Breast epithelium (tissue), 4 donors: ENCODE measurements at regions not wholly inside any gene's neighbourhood (a gene's known extent, or its start where the extent isn't known, plus 50 kb on each side); places are given as distances from the start of the nearest gene placed in this dataset.

Experiments
- DNase-seq, 2 donors: peaks; one replicate each; pipeline ENCODE4 v3.0.0-alpha.2; 2019; ENCODE audit warnings: low spot score in 2 of 2
- H3K27ac ChIP-seq, 2 donors: fragments of 200-600 bp; sonication (generic) in 1 of 2; one replicate each; pipeline ENCODE4 v1.5.1; 2016 to 2019; ENCODE audit warnings: mild to moderate bottlenecking in 1 of 2
- H3K27me3 ChIP-seq, 2 donors: fragments of 200-600 bp; sonication (generic) in 1 of 2; one replicate each; pipeline versions ENCODE4 v1.5.1 to v1.6.0; 2017 to 2019; ENCODE audit warnings: control low read depth in 1 of 2, mild to moderate bottlenecking in 1 of 2
- H3K36me3 ChIP-seq: fragments of 200-600 bp; one replicate; pipeline ENCODE4 v1.5.1; 2019
- H3K4me1 ChIP-seq, 2 donors: fragments of 200-600 bp; sonication (generic); one replicate each; pipeline ENCODE4 v1.5.1; 2016 to 2019; ENCODE audit warnings: control low read depth in 1 of 2
- H3K4me3 ChIP-seq, 3 donors: fragments of 200-600 bp; sonication (generic); 1 replicate in 2 of 3; 2 replicates in 1 of 3; pipeline ENCODE4 v1.5.1; 2016 to 2019; ENCODE audit warnings: mild to moderate bottlenecking in 3 of 3, moderate library complexity in 2 of 3
- H3K9me3 ChIP-seq, 2 donors: fragments of 200-600 bp; sonication (generic) in 1 of 2; one replicate each; pipeline ENCODE4 v1.5.1; 2016 to 2019; ENCODE audit warnings: control low read depth in 1 of 2
- POLR2A ChIP-seq: fragments of 450-650 bp; IDR thresholded peaks from one replicate; pipeline ENCODE4 v1.6.1; 2016; ENCODE audit warnings: antibody characterized with exemption, mild to moderate bottlenecking, moderate library complexity
- POLR2AphosphoS5 ChIP-seq, 3 donors: sonication (generic); formaldehyde crosslinking; IDR thresholded peaks; one replicate each; pipeline ENCODE4 v1.6.1; 2017; ENCODE audit warnings: antibody characterized with exemption in 3 of 3
- intact Hi-C: fragments of 100-400 bp; cut with DNase I; formaldehyde crosslinking; loops from one replicate; pipeline ENCODE4 v1.15.1; 2023; ENCODE audit warnings: low total_unique reads
- TF ChIP-seq, protein P1 (sequence below), 3 donors: fragments of 450-650 bp; IDR thresholded peaks; one replicate each; pipeline ENCODE4 v1.5.1; 2016 to 2017; ENCODE audit warnings: antibody characterized with exemption in 3 of 3, mild to moderate bottlenecking in 3 of 3, moderate library complexity in 3 of 3

GRCh38 chr11:80320226-80320625 lies 879.4 kb upstream of the TENM4 start:
- no peak overlapping the region for H3K27ac ChIP-seq
- no peak for DNase-seq
- intact Hi-C loops, result no loop called here
- H3K36me3 ChIP-seq, result no peaks in the 10 kb centered on the region
- TF ChIP-seq POLR2A (no peak), POLR2AphosphoS5 (IDR thresholded peaks at IDR 0.05) (no peak)
- H3K27me3 ChIP-seq, result no peaks in the 10 kb centered on the region
- H3K4me3 ChIP-seq, result no peak overlapping the region
- H3K4me1 ChIP-seq, result no peaks in the 10 kb centered on the region
- H3K9me3 ChIP-seq, result no peaks in the 10 kb centered on the region

GRCh38 chr11:80317612-80318011 lies 876.8 kb upstream of the TENM4 start:
- H3K4me3 ChIP-seq, result no peak overlapping the region
- no peaks in the 10 kb centered on the region for H3K36me3 ChIP-seq
- H3K27me3 ChIP-seq, result no peaks in the 10 kb centered on the region
- H3K4me1 ChIP-seq, result no peaks in the 10 kb centered on the region
- intact Hi-C loops, result no loop called here
- TF ChIP-seq, protein P1, sequence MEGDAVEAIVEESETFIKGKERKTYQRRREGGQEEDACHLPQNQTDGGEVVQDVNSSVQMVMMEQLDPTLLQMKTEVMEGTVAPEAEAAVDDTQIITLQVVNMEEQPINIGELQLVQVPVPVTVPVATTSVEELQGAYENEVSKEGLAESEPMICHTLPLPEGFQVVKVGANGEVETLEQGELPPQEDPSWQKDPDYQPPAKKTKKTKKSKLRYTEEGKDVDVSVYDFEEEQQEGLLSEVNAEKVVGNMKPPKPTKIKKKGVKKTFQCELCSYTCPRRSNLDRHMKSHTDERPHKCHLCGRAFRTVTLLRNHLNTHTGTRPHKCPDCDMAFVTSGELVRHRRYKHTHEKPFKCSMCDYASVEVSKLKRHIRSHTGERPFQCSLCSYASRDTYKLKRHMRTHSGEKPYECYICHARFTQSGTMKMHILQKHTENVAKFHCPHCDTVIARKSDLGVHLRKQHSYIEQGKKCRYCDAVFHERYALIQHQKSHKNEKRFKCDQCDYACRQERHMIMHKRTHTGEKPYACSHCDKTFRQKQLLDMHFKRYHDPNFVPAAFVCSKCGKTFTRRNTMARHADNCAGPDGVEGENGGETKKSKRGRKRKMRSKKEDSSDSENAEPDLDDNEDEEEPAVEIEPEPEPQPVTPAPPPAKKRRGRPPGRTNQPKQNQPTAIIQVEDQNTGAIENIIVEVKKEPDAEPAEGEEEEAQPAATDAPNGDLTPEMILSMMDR (IDR thresholded peaks at IDR 0.05), result no peak
- TF ChIP-seq POLR2AphosphoS5 (IDR thresholded peaks at IDR 0.05), result no peak
- no peak for TF ChIP-seq POLR2A
- no peak for DNase-seq
- H3K9me3 ChIP-seq, result no peaks in the 10 kb centered on the region
- H3K27ac ChIP-seq, result no peak overlapping the region

- H3K9me3 ChIP-seq, result no peaks in the 10 kb centered on the region
- no peaks in the 10 kb centered on the region for H3K4me1 ChIP-seq
- no peak overlapping the region for H3K4me3 ChIP-seq
- H3K27me3 ChIP-seq, result no peaks in the 10 kb centered on the region
- DNase-seq, result no peak
- intact Hi-C loops, result no loop called here
- no peak overlapping the region for H3K27ac ChIP-seq
- TF ChIP-seq POLR2AphosphoS5 (IDR thresholded peaks at IDR 0.05) (no peak), POLR2A (no peak)
- TF ChIP-seq, protein P1 (IDR thresholded peaks at IDR 0.05), result no peak
- H3K36me3 ChIP-seq, result no peaks in the 10 kb centered on the region
These were observed 874.4 kb upstream of the TENM4 start for GRCh38 chr11:80315200-80315599.

- Histone ChIP-seq H3K9me3 (no peaks in the 10 kb centered on the region), H3K27me3 (no peaks in the 10 kb centered on the region), H3K36me3 (no peaks in the 10 kb centered on the region), H3K4me3 (no peak overlapping the region), H3K27ac (no peak overlapping the region), H3K4me1 (no peaks in the 10 kb centered on the region)
- intact Hi-C loops, result no loop called here
- no peak for TF ChIP-seq POLR2A
- DNase-seq, result no peak
These were observed 868.5 kb upstream of the TENM4 start for GRCh38 chr11:80309301-80309700.

DNA sequence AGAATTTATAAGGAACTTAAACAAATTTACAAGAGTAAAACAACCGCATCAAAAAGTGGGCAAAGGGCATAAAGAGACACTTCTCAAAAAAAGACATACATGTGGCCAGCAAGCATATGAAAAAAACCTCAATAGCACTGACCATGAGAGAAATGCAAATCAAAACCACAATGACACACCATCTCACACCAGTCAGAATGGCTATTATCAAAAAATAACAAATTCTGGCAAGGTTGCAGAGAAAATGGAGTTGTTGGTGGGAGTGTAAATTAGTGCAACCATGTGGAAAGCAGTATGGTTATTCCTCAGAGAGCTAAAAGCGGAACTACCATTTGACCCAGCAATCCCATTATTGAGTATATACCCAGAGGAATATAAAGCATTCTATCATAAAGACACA lies 866.8 kb upstream of the TENM4 start:
- Histone ChIP-seq H3K4me1 (no peaks in the 10 kb centered on the region), H3K36me3 (no peaks in the 10 kb centered on the region), H3K27ac (no peak overlapping the region), H3K4me3 (no peak overlapping the region), H3K9me3 (peaks cover 0 to 7% of the 10 kb centered on the region in 2 donors), H3K27me3 (no peaks in the 10 kb centered on the region)
- intact Hi-C loops, result no loop called here
- no peak for TF ChIP-seq POLR2A
- no peak for TF ChIP-seq POLR2AphosphoS5 (IDR thresholded peaks at IDR 0.05)
- TF ChIP-seq, protein P1 (IDR thresholded peaks at IDR 0.05), result no peak
- DNase-seq, result no peak

DNA sequence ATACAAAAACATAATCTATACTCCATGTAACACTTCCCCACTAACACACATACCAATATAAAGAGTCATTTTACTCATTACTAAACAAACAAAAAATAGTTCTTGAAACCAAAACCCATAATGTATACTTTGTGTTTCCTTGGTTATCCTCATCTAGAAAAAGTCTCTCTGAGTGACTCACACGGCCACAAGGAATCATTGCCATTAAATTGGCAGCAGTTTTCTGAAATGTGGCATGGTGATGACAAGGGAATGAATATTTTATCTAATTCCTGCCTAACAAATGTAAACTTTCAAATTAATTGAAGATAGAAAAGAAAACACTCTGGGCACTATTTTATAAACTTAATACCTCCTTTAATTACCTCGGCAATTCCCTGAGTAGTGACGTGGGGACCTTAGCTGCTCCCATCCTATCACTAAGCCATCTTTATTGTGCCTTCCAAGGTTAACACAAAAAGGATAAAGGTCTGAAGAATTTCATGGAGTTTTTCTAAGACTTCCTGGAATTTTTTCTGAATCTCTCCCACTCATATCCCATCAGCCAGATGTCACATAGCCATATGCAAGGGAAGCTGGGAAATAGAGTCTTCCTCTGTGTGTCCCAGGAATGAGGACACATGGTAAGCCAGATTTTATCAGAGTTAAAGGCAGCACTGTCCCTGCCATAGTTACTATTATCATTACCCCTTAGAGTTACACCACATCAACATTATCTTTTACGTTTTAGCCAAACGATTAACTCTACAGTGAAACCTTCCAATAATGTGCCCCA lies 857.2 kb upstream of the TENM4 start:
- H3K27me3 ChIP-seq, result no peaks in the 10 kb centered on the region
- no peaks in the 10 kb centered on the region for H3K36me3 ChIP-seq
- H3K27ac ChIP-seq, result no peak overlapping the region
- no peaks in the 10 kb centered on the region for H3K4me1 ChIP-seq
- intact Hi-C loops, result no loop called here
- H3K9me3 ChIP-seq, result peaks cover 0 to 2% of the 10 kb centered on the region in 2 donors
- no peak overlapping the region for H3K4me3 ChIP-seq
- TF ChIP-seq POLR2AphosphoS5 (IDR thresholded peaks at IDR 0.05) (no peak), POLR2A (no peak)
- TF ChIP-seq, protein P1 (IDR thresholded peaks at IDR 0.05), result no peak
- no peak for DNase-seq
